NCI-H1092 treated with DMSO at 0.1 percent for 48 hours (cell line): ENCODE measurements at regions not wholly inside any gene's neighbourhood (a gene's known extent, or its start where the extent isn't known, plus 50 kb on each side); places are given as distances from the start of the nearest gene placed in this dataset.
"Not testable (repeated sequence)": the region's sequence is repeated elsewhere in the genome, so short reads cannot be mapped to it uniquely, and the experiment has no call there.

Experiments used
- DNase-seq: peaks from one replicate; lab custom pipeline; 2025; lab: John Stamatoyannopoulos, UW

DNA sequence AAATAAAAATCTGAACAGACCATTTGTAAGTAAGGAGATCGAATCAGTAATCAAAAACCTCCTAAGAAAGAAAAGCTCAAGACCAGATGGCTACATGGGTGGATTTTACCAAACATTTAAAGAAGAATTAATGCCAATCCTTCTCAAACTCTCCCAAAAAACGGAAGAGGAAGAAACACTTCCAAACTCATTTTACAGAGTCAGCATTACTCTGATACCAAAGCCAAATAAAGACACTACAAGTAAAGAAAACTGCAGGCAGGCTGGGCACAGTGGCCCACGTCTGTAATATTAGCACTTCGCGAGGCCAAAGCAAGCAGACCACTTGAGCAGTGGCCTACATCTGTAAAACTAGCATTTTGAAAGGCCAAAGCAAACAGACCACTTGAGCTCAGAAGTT is 159.8 kb downstream of the DPY19L2 start:
- no peak for DNase-seq

DNA sequence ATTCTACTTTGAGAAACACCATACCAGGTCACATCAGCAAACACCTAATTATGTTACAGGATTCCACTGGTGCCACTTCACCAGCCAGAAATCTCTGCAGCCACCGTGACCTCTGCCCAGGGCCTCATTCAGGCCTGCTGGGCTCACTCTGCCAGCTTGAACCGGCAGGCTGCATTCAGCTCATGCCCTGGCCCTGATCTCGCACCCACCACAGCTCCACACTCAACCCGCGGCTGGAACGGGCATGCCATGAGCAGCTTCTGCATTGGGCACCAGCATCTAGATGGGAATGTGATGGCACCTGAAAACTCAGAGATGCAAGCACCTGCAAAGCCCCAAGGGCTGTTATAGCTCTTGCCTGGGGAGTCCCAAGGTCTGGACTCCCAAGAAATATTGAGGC is 168.7 kb downstream of the DPY19L2 start:
- DNase-seq: no peak

DNA sequence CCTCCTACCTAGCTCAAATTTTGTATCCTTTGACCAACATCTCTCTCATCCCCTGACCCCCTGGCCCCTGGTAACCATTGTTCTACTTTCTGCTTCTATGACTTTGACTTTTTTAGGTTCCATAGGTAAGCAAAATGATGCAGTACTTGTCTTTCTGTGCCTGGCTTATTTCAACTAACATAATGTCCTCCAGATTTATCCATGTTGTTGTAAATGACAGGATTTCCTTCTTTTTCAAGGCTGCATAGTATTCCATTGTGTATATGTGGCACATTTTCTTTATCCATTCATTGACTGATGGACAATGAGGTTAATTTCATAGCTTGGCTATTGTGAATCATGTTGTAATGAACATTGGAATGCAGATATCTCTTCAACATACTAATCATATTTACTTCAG is 170.1 kb downstream of the DPY19L2 start:
- no peak for DNase-seq

DNA sequence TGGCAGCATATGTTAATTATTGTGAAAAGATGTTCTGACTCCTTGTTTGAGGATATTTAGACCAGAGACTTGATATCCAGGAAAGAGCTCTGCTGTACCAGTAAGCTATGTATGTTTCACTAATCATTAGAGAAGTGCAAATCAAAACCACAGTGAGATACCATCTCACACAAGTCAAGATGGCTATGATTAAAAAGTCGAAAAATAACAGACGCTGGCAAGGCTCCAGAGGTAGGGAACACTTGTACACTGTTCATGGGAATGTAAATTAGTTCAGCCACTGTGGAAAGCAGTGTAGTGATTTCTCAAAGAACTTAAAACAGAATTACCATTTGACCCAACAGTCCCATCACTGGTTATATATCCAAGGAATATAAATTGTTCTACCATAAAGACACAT is 171.6 kb downstream of the DPY19L2 start:
- no peak for DNase-seq

DNA sequence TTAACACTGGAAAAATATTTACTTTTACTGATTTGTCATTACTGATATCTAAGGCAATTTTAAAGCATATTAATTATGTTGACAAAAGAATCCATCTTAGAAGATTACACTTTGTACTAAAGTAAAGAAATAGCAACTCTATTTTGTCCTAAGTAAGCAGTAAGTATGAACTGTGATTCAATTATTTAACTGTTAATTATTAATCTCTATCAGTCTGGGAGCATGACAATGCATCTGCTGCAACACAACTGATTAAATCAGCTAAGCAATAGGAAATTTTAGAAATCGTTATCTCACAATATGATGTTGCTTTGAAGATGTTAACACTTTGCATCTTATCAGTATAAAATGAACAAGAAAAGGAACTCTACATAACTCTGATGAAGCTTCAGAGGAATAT is 172.3 kb downstream of the DPY19L2 start:
- DNase-seq: no peak

DNA sequence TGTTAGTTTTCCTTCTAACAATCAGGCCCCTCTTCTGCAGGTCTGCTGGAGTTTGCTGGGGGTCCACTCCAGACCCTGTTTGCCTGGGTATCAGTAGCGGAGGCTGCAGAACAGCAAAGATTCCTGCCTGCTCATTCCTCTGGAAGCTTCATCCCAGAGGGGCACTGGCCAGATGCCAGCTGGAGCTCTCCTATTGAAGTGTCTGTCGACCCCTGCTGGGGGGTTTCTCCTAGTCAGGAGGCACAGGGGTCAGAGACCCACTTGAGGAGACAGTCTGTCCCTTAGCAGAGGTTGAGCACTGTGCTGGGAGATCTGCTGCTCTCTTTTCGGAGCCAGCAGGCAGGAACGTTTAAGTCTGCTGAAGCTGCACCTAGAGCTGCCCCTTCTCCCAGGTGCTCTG is 174.9 kb downstream of the DPY19L2 start:
- not testable (repeated sequence) for DNase-seq

DNA sequence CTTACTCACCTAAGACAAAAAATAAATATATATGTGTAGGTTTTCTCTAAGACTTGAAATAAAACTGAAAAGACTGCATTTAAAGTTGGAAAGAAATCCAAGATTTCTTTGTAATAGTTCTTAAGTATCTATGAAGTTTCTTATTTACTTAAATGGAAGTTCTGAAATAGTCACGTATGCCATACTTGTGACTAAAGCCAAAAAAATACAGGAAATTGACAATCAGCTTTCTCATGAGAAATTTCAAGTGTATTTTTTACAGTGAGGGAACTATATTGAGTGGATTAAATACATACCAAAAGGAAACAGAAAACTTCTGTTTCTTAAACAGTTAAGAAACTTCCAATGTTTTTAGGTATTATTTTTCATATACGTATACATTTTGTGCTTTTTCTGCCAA is 188.1 kb downstream of the DPY19L2 start:
- DNase-seq: no peak

DNA sequence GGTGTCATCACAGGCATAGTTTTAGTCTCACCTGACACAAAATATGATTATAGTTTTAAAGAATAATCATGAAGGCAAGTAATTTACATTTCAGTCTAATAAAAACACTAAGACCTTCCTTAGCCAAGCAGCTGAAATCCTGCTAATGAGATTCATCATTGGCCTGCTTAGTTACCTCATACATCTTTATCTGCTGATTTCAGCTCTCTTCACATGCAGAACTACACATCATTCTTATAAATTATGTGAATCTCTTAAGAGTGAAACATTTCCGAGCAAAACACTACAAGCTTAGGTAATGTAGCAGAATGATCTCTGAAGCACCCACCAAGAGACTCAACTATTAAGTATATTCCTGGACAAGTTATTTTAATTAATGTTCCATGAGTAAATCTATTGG is 198.1 kb downstream of the DPY19L2 start:
- DNase-seq: no peak

DNA sequence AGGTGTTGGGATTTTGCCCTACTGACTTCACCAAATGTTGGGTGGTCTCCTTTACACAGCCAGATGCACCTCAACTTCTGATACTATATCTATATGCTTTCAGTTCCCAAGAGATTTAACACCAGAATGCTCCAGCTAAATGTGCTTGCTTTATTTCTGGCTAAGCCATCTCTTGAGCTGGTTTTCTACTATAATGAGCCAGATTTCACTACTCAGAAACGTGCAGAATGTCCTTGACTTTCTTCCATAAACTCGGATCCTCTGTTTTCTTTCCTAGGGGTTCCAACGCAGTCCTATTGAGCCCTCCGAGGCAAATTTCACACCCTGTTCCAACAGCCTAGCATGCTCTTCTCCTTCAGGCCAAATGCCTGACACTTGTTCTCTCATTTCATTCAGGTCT is 200.3 kb downstream of the DPY19L2 start:
- DNase-seq: no peak

DNA sequence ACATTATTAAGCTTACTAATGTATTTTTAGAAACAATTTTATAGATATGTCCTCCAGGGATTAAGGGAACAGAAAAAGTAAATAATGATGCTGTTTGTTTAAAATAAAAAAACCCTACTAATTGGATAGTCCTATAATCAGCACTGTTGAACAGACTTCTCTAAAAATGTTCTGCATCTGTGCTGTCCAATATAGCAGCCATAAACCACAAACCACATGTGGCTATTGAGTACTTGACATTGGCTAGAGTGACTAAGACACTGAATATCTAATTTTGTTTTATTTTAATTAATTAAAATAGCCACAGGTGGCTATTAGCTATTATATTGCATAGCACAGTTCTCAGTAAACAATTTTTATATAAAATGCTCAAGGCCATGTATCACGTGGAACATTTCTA is 210.4 kb downstream of the DPY19L2 start:
- DNase-seq: no peak

DNA sequence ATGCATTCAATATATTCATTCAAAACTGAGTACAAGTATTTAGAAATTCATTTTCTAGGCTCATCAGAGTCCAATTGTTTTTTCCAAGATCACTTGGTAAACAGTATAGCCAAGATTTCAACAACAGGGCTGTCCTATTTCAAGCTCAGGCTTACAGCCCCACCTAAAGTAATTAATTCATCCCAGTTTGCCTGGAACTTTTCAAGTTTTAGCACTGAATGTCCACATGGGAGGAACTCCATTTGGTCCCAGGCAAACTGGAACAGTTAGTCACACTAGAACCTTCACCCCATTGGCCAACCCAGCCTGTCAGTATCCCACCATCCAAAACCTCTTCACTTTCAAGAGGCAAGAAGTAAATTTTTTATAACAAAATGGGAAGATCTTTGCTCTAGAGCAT is 210.9 kb downstream of the DPY19L2 start:
- no peak for DNase-seq

DNA sequence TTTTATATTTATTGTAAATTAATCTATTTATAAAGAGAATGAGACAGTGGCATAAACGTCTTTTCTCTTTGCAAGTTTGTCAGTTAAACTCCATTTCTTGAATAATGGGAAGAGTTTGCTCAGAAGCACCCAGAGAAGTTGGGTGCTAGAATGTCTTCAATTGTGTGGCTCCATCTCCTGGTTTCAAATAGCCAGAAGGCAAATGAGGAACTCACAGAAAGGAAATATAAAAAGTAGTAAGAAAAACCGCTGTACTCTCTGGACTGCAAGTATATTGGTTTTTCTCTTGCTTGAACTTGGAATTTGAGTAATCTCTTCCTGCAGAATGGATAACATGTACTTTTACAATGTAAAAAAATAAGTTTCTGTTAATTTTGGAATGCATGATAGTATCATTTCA is 217.5 kb downstream of the DPY19L2 start:
- DNase-seq: no peak

DNA sequence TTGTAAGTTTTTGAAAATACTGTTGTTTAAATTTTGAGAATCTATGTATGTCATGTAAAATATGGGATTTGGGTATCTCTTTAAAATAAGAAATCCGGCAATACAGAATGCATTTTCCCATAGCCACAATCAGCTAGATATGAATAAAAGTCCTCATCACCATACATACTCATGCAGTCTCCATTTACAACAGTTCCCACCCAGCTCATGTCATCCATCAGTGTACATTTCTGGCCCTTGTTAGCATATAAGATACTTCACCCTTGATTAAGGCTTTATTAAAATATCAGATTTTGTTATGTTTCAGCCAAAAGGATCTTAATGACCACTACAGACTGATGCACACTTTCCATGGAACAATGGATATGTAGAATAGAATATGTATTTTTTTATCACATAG is 218.0 kb downstream of the DPY19L2 start:
- DNase-seq: no peak

DNA sequence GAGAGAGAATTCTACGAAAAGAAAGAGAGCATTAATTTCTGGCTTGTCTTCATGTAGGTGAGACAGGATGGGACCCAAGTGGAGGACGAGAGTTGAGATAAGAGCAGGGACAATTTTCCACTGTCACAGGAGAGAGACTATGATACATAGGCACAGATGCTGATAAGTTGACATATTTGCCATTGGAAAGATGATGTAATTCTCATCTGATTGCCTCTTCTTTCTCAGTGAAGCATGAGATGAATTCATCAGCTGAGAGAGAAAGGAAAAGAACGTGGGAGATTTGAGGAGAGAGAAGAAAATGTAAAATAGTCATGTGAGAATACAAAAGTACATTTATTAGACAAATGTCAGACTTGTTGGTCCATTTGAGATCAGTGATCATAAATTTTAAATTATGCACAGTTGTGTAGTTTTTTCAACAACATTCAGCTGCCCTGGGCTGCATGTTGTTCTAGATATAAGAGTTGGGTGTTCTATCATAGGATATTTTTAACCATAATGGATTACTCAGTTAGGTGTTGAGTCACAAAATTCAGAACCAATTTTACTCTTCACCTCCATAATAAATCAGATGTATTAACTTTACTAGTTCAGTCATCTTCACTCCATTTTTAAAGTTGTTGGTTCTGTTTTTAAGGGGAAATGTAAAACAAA is 222.9 kb downstream of the DPY19L2 start:
- DNase-seq: no peak

DNA sequence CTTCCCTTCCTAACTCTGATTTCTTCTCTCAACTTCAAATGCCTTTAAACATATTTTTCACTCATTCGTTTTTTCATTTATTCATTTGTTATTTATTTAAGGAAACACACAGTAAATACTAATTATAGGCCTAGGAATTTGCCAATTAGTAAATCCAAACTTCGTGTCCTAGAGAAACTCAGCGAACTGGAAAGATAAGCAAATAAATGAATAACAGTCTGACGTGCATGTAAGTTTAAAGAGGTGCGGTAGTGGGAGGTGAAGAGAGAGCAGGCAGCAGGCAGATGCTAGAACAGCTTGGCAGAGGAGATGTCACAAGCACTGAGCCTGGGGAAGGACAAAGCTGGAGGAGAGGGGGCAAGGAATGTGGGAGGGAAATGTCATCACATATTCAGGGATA is 228.2 kb downstream of the DPY19L2 start:
- DNase-seq: no peak

DNA sequence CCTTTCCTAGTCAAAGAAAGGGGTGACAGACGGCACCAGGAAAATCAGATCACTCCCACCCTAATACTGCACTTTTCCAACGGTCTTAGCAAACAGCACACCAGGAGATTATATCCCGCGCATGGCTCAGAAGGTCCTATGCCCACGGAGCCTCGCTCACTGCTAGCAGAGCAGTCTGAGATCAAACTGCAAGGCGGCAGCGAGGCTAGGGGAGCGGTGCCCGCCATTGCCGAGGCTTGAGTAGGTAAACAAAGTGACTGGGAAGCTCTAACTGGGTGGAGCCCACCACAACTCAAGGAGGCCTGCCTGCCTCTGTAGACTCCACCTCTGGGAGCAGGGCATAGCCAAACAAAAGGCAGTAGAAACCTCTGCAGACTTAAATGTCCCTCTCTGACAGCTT is 233.9 kb downstream of the DPY19L2 start:
- DNase-seq: not testable (repeated sequence)

DNA sequence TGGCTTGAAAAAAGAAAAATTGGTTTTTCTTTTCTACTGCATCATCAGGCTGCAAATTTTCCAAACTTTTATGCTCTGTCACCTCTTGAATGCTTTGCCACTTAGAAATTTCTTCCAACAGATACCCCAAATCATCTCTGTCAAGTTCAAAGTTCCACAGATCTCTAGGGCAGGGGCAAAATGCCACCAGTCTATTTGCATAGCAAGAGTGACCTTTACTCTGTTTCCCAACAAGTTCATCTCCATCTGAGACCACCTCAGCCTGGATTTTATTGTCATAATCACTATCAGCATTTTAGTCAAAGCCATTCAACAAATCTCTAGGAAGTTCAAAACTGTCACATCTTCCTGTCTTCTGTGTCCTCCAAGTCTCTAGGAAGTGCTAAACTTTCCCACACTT is 240.3 kb downstream of the DPY19L2 start:
- not testable (repeated sequence) for DNase-seq

DNA sequence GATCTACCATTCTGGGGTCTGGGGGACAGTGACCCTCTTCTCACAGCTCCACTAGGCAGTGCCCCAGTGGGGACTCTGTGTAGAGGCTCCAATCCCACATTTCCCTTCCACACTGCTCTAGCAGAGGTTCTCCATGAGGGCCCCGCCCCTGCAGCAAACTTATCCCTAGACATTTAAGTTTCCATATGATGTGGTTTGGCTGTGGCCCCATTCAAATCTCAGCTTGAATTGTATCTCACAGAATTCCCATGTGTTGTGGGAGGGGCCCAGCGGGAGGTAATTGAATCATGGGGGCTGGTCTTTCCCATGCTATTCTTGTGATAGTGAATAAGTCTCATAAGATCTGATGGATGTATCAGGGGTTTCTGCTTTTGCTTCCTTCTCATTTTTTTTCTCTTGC is 241.3 kb downstream of the DPY19L2 start:
- DNase-seq: not testable (repeated sequence)

DNA sequence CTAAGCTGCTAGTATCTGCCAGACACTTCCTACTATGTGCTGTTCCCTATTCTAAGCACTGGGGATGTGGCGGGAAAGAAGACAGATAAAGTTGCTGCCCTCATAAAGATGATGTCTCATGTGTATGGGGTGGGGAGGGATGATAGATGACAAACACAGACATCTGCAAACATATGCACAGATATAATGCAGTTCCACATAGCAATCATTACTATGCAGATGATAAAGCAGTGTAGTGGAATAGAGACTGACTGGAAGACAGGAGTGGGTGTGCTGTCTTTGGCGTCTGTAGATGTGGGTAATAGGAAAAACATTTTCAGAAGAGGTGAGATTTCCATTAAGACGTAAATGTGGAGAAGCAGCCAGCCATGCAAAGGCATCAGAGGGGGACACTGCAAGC is 243.6 kb downstream of the DPY19L2 start:
- no peak for DNase-seq

DNA sequence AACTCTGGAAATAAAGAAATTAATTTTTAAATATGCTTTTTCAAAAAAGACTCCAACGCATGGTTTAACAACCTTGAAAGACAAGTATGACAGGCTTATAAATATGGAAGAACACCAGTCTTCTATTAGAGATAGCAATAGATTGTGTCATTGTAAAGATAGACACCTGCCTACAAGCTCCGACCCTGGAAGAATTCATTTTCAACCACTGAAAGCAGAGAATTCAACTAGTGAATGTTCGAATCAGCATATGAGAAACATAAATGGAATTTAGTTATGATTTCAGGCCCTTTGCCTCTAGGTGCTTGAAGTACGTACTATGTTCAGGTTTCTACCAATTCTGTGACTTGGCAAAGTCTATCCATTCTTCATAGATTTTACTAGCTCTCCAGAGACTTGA is 244.5 kb downstream of the DPY19L2 start:
- DNase-seq: no peak

DNA sequence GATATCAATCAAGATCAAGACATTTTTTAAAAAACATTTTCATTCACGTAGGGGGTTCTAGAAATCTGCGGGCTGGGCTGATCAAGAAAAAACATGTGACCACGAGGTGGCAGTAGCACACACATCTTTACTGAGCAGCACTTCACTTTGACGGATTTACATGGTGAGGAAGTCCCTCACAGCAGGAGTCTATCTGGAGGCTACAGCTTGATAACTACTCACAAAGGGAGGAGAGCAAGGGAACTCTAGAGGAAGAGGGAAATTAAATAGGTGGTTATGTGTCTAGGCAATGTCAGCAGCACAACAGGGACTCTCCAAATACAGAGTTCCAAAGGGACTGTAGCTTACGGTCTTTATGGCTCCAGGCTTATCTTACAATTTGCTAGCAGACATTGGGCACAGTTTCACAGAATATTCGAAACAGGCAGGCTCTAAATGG is 248.1 kb downstream of the DPY19L2 start:
- DNase-seq: peak; percentile 36

DNA sequence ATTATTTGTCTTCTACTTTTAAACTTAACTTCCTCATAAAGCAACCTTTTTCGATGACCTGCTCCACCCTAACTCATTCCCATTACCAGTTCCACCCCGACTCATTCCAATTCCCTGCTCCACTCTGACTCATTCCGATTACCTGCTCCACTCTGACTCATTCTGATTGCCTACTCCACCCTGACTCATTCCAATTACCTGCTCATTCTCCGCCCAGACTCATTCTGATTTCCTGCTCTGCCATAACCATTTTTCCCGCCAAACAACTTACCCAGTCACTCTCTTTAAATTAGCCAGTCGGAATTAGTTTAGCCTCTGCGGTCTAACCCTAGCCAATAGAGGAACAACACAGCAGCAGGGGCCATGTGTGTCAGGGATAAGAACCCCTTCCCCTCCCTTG is 249.1 kb downstream of the DPY19L2 start:
- DNase-seq: no peak

DNA sequence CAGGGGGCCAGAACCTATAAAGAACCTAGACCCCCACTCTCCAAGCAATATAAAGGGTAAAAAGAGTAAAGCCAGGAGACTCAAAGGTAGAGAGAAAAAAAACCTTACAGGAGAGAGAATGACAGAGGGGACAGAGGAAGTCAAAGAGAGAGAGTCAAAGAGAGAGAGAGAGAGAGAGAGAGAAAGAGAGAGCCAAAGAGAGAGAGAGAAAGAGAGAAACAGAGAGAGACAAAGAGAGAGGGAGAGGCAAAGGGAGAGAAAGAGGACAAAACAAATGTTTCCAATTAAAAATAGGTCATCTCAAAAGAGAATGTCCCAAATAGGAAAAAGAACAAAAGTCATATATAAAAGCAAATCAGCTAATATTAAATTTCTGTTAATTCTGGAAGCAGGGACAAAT is 251.5 kb downstream of the DPY19L2 start:
- DNase-seq: no peak

DNA sequence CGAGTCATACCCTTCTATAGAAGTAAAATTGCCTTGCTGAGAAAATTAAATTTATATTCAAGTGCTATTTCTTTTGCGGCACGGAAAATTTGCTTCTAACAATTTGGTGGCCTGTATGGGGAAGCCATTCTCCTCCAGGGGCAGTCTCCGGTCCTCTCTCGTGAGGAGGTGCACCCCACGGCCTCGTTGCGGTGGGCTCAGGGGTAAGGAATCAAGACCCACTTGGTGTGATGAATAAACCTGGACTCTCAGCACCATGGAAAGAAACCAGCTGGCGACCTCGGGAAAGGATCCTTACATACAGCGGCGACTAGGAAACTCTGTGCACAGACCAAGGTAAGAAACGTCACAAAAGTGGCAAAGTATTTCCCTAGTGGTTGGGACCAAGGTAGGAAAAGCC is 252.9 kb downstream of the DPY19L2 start:
- no peak for DNase-seq

DNA sequence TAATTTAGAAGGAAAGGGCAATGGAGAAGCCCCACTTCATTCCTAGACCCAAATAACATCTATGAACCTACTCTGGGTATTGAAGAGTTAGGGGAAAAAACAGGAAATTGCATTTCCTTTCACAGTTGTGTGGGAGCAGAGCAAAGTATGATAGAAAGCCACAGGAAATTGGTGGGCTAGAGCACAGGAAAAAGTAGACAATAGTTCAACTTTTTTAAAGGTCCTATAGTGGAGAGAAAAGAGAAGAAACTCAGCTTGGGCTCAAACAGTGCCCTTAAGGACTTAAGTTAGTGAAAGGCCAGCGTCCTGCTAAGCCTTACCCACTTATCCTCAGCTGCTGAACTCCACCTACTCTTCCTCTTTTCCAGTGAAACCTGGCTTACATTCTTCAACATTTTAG is 258.1 kb downstream of the DPY19L2 start:
- DNase-seq: no peak
